Tibial nerve (tissue), 3 donors: ENCODE measurements at regions not wholly inside any gene's neighbourhood (a gene's known extent, or its start where the extent isn't known, plus 50 kb on each side); places are given as distances from the start of the nearest gene placed in this dataset.

ENCODE experiments used
- POLR2A ChIP-seq, 2 donors: fragments of 450-650 bp; IDR thresholded peaks; one replicate each; pipeline ENCODE4 v1.6.1; 2017; ENCODE audit warnings: antibody characterized with exemption in 2 of 2, mild to moderate bottlenecking in 2 of 2, moderate library complexity in 2 of 2
- TF ChIP-seq, protein P1 (sequence below), 5 experiments: fragments of 200-600 bp in 3 of 5; fragments of 450-650 bp in 2 of 5; sonication (generic) in 3 of 5; IDR thresholded peaks; one replicate each; pipeline ENCODE4 v1.5.1; 2016 to 2019; ENCODE audit warnings: antibody characterized with exemption in 5 of 5, mild to moderate bottlenecking in 3 of 5, moderate library complexity in 2 of 5

DNA sequence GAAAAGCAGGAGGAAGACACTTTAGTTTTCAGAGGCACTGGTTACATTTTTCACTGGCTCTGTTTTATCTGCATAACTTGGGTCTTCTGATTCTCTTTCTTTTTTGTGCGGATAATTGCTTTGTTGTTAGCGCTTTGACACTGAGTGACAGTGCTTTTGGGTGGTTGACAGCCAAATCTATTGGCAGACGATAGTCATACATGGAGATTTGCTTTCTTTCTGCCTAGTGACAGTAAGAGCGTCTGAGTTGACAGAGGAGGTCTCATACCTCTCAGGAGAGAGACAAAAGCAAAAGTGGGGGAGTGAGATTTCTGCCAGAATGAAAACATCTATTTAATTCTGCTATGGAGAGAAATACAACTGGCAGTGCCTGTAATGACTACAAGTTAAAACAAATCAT lies 2278.0 kb upstream of the WWC1 start:
- TF ChIP-seq, protein P1, sequence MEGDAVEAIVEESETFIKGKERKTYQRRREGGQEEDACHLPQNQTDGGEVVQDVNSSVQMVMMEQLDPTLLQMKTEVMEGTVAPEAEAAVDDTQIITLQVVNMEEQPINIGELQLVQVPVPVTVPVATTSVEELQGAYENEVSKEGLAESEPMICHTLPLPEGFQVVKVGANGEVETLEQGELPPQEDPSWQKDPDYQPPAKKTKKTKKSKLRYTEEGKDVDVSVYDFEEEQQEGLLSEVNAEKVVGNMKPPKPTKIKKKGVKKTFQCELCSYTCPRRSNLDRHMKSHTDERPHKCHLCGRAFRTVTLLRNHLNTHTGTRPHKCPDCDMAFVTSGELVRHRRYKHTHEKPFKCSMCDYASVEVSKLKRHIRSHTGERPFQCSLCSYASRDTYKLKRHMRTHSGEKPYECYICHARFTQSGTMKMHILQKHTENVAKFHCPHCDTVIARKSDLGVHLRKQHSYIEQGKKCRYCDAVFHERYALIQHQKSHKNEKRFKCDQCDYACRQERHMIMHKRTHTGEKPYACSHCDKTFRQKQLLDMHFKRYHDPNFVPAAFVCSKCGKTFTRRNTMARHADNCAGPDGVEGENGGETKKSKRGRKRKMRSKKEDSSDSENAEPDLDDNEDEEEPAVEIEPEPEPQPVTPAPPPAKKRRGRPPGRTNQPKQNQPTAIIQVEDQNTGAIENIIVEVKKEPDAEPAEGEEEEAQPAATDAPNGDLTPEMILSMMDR (IDR thresholded peaks at IDR 0.05), result no peak
- no peak for TF ChIP-seq POLR2A (IDR thresholded peaks at IDR 0.05)
